Skeletal muscle tissue (tissue), 3 donors: ENCODE measurements at regions not wholly inside any gene's neighbourhood (a gene's known extent, or its start where the extent isn't known, plus 50 kb on each side); places are given as distances from the start of the nearest gene placed in this dataset.

Source experiments
- H3K27ac ChIP-seq: one replicate; pipeline ENCODE4 v1.7.0; 2013; ENCODE audit warnings: mild to moderate bottlenecking, low read depth, low read length, inconsistent platforms
- H3K27me3 ChIP-seq, 3 donors: one replicate each; pipeline ENCODE4 v1.7.0; 2013; ENCODE audit warnings: low read length in 3 of 3; ENCODE audit not compliant: control insufficient read depth in 3 of 3, insufficient read depth in 3 of 3
- H3K36me3 ChIP-seq, 3 donors: one replicate each; pipeline ENCODE4 v1.7.0; 2013; ENCODE audit warnings: low read length in 3 of 3; ENCODE audit not compliant: control insufficient read depth in 3 of 3, insufficient read depth in 3 of 3
- H3K4me1 ChIP-seq, 3 donors: one replicate each; pipeline ENCODE4 v1.7.0; 2013; ENCODE audit warnings: low read length in 3 of 3, mild to moderate bottlenecking in 3 of 3; ENCODE audit not compliant: control insufficient read depth in 3 of 3, insufficient read depth in 3 of 3
- H3K4me3 ChIP-seq, 3 donors: one replicate each; pipeline ENCODE4 v1.7.0; 2013; ENCODE audit warnings: low read length in 3 of 3
- H3K9ac ChIP-seq, 3 donors: one replicate each; pipeline ENCODE4 v1.7.0; 2013; ENCODE audit warnings: low read length in 3 of 3, mild to moderate bottlenecking in 3 of 3, moderate library complexity in 2 of 3, low read depth in 1 of 3
- H3K9me3 ChIP-seq, 3 donors: one replicate each; pipeline ENCODE4 v1.7.0; 2013; ENCODE audit warnings: low read length in 3 of 3; ENCODE audit not compliant: control insufficient read depth in 3 of 3
- donor health status: Osteomylitis.

GRCh38 chr2:30078521-30078920 lies 68.3 kb upstream of the YPEL5 start:
- no peak overlapping the region for H3K9ac ChIP-seq

DNA sequence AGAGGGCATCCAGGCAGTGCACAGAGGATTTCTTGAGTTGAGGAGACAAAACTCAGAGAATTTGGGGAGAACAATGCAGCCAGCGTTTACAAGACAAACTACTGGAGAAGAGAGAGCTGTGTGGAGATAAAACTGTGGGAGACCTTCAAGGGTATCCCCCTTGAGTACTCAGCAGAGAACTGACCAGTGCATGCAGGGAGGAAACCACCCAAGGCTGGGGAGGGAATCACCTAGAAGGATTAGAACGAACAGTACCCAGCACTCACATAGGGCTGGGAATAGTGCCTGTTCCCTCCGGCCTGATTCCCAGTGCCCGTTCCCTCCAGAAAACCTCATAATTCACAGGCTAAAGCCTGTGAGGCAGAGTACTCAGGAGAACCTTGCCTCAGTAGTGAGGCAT lies 61.9 kb upstream of the YPEL5 start:
- Histone ChIP-seq H3K9ac (no peak overlapping the region), H3K36me3 (no peaks in the 10 kb centered on the region), H3K27ac (no peak overlapping the region), H3K4me1 (no peaks in the 10 kb centered on the region), H3K9me3 (no peaks in the 10 kb centered on the region), H3K27me3 (peaks cover 3 to 14% (median 3%) of the 10 kb centered on the region in 3 donors), H3K4me3 (no peak overlapping the region)

More at GRCh38 chr2:30078521-30078920, 68.3 kb upstream of the YPEL5 start:
- Histone ChIP-seq H3K27ac (no peak overlapping the region), H3K36me3 (no peaks in the 10 kb centered on the region), H3K4me3 (no peak overlapping the region), H3K9me3 (no peaks in the 10 kb centered on the region), H3K27me3 (peaks cover 9 to 26% (median 13%) of the 10 kb centered on the region in 3 donors), H3K4me1 (no peaks in the 10 kb centered on the region)

GRCh38 chr2:30089171-30089570 lies 57.6 kb upstream of the YPEL5 start:
- no peak overlapping the region for H3K4me3 ChIP-seq
- H3K4me1 ChIP-seq, result no peaks in the 10 kb centered on the region
- H3K36me3 ChIP-seq, result no peaks in the 10 kb centered on the region
- no peaks in the 10 kb centered on the region for H3K9me3 ChIP-seq
- peaks cover 10 to 13% (median 11%) of the 10 kb centered on the region in 3 donors for H3K27me3 ChIP-seq
- no peak overlapping the region for H3K27ac ChIP-seq
- no peak overlapping the region for H3K9ac ChIP-seq

DNA sequence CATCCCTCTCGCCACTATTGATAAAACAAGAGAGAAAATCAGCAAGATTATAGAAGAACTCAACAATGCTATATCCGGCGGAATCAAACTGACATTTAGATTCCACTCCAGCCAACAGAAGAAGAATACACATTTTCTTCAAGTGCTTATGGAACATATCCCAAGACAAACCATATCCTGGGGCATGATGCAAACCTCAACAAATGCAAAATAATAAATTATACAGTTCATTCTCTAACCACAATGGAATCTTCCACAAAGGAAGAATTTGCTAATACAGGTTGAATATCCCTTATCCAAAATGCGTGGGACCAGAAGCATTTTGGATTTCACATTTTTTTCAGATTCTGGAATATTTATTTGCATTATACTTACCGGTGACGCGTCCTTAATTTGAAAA lies 51.4 kb upstream of the YPEL5 start:
- no peak overlapping the region for H3K4me3 ChIP-seq
- H3K9me3 ChIP-seq, result no peaks in the 10 kb centered on the region
- no peak overlapping the region for H3K27ac ChIP-seq
- H3K27me3 ChIP-seq, result peaks cover 12 to 23% (median 22%) of the 10 kb centered on the region in 3 donors
- no peak overlapping the region for H3K9ac ChIP-seq
- H3K4me1 ChIP-seq, result no peaks in the 10 kb centered on the region
- no peaks in the 10 kb centered on the region for H3K36me3 ChIP-seq

DNA sequence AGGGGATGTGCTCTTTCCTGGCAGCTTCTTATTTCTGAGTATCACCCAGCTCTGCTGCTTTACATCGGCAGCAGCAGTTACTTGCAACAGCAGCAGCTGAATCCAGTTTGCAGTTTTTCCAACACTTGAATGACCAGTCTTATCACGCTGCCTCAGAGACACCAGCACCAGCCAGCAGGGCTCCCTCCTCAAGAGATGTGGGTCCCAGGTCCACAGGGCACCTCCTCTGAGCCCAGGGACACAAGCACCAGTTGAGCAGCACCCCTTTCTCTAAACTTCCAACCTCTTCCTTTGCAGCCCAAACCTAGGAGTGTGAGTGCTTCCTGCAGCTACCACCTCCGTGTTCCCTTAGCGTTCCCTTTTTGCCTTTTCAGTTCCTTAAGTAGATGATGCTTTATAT lies 50.4 kb upstream of the YPEL5 start:
- Histone ChIP-seq H3K36me3 (no peaks in the 10 kb centered on the region), H3K9ac (no peak overlapping the region), H3K9me3 (no peaks in the 10 kb centered on the region), H3K27ac (no peak overlapping the region), H3K4me1 (no peaks in the 10 kb centered on the region), H3K4me3 (no peak overlapping the region), H3K27me3 (peaks cover 10 to 18% (median 17%) of the 10 kb centered on the region in 3 donors)
